ENCODE measurements at regions not wholly inside any gene's neighbourhood (a gene's known extent, or its start where the extent isn't known, plus 50 kb on each side); places are given as distances from the start of the nearest gene placed in this dataset.
A peak's percentile ranks its signal among the peaks of the same experiment; 100 is the strongest.
"Not testable (repeated sequence)": the region's sequence is repeated elsewhere in the genome, so short reads cannot be mapped to it uniquely, and the experiment has no call there.

GRCh38 chr3:110679285-110679684 lies 392.3 kb upstream of the NECTIN3 start:
- DNase-seq = no peak

DNA sequence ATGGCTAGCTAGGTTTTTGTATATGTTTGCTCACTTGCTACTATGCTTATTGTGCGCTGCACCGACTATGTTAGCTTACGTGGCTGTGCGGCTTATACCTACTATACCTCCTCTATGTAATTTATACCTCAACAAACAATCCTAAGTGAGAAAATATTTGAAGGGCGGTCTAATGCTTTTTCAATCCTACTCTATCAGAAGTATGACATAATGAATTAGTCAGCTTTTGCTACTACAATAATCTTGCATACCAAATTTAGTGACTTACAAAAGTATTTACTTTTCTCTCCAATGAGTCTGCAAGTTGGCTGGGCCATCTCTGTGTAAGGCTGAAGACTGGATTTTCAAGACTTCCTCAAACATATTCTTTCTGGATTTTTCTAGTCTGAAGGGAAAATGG lies 391.2 kb upstream of the NECTIN3 start:
- DNase-seq = no peak

GRCh38 chr3:110684466-110684865 lies 387.1 kb upstream of the NECTIN3 start:
- no peak for DNase-seq

GRCh38 chr3:110685630-110686029 lies 386.0 kb upstream of the NECTIN3 start:
- DNase-seq = no peak

GRCh38 chr3:110686701-110687100 lies 384.9 kb upstream of the NECTIN3 start:
- no peak for DNase-seq

DNA sequence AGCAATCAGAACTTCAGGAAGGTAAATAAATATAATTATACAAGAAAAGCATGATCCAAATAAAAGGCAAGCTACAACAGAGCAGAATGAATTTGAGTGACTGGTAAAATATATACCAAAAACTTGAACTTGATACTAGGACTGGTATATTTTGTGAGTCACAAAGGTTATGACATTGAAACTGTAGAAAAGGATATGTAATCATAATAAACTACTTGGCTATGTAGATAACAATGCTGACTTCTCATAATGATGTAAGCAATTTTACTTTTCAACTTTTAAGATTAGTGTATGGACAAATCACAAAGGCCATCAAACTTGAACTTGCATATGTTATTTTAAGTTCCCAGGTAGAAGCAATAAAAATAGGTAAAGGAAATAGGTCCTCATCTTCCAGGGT lies 384.5 kb upstream of the NECTIN3 start:
- no peak for DNase-seq

DNA sequence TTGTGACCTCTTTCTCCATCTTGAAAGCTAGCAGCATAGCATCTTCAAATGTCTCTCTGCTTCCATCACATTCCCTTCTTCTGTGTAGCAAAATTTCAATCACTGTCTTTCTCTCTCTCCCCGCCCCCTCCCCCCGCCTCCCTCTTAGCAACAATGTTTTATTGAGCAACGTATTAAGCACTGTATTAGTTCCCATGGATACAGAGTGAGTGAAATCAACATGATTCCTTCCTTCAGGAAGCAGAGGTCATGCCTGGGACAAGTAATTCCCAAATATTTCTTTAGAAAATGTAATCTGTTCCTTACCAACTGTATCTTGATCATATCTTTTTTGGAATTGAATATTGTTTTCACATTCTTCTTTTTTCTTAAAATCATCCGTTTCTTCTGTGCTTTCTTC lies 373.7 kb upstream of the NECTIN3 start:
- no peak for DNase-seq

GRCh38 chr3:110704332-110704731 lies 367.3 kb upstream of the NECTIN3 start:
- not testable (repeated sequence) for DNase-seq

GRCh38 chr3:110708156-110708555 lies 363.5 kb upstream of the NECTIN3 start:
- no peak for DNase-seq

- no peak for DNase-seq
Measured at GRCh38 chr3:110710156-110710555, 361.5 kb upstream of the NECTIN3 start.

- no peak for DNase-seq
Measured at GRCh38 chr3:110710603-110711002, 361.0 kb upstream of the NECTIN3 start.

DNA sequence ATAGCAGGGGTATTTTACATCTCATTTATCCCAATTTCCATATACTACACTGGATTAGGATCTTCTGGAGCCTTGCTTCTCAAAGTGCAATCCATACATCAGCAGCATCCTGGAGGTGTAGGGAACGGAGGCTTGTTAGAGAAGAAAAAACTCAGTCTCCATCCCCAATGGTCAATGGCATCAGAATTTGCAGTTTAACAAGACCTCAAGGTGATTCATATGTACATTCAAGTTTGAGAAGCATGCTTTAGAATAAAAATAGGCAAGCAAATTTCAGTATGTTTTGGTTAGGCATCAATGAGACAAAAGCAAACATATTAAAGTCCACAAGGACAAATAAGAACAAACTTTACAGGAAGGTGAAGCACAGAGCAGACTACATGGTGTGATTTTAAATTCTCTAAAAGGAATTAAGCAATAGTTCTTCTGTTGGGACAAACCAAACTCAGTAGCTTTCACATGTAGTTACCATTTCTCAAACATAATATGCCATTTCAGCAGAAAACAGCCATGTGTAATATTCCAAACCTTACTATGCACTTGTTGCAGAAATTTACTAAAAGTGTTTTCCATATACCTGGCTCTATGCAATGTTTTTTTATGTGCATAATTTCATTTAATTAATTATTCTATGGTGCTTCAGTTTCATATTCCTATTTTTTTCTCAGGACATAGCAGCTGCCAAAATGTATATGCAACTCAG lies 360.3 kb upstream of the NECTIN3 start:
- DNase-seq = no peak

- DNase-seq = no peak
Measured at GRCh38 chr3:110711851-110712516, 359.6 kb upstream of the NECTIN3 start.

DNA sequence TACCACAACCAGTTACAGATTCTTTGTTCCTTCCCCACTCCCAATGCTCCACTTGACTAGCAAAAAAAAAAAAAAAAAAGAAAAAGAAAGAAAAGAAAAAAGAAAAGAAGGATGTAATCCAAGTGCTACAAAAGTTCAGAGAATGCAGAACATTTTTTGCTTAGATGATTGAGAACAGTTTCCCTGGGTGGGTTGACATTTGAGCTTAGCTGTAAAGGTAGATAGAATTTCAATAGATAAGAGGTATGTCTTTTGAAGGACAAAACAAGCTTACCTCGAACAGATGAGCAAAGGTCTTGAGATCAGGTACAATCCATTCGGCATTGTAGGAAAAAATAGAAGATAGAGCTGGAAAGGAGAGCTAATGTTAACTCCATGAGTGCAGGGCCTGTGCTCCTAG lies 344.6 kb upstream of the NECTIN3 start:
- DNase-seq = no peak

GRCh38 chr3:110731148-110731547 lies 340.5 kb upstream of the NECTIN3 start:
- no peak for DNase-seq

GRCh38 chr3:110732420-110732819 lies 339.2 kb upstream of the NECTIN3 start:
- DNase-seq = no peak

DNA sequence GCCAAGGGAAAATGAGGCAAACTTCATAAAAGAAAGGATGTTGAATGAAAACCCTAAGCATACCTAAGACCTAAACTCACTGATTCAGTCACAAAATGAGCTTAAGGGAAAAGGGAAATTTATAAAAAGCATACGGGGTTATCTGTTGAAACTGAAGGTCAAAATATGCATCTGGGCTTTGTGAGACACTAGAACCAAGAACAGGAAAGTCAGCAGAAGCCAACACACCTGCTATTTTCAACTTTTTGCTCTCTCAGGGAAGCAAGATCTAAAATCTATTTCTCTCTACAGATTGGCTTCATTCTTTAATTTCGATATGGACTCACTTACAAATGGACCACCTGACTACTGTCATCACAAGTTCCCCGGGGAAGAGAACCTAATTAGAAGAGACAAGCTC lies 338.6 kb upstream of the NECTIN3 start:
- DNase-seq = no peak

DNA sequence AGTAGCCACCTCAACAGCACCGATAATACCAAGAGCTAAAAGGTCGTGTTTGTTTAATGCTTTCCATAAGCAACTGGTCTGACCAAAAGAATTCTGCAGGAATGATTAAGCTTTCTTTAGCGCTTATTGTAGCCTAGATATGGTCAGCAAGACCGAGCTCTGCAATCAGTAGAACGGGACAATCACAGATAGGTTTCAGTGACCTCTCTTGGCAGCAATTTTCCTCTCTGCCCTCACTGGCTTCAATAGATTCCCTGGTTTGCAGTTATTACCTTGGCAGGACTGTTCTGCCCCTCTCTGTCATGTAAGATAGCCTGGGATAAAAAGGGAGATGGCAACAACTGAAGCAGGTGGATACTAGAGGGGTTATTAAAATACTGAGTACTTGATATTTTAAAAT lies 337.1 kb upstream of the NECTIN3 start:
- no peak for DNase-seq

GRCh38 chr3:110736332-110736731 lies 335.3 kb upstream of the NECTIN3 start:
- no peak for DNase-seq

DNA sequence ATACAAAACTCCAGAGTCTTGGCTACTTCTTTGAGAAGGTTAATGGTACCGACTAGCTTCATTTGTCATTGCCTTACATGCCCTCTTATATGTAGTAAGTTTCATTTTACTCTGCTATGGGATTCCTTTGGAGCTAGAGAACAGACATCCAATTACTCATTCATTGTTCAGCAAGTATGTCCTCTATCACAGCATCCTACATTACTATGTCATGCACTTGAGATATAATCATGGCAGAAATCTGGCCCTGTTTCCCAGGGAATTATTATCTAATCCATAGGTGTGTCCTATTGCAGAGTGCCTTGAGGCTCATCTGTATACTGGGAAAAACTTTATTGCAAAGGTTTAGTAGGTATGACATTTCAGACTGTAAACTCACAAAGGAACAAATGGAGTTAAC lies 333.1 kb upstream of the NECTIN3 start:
- no peak for DNase-seq

DNA sequence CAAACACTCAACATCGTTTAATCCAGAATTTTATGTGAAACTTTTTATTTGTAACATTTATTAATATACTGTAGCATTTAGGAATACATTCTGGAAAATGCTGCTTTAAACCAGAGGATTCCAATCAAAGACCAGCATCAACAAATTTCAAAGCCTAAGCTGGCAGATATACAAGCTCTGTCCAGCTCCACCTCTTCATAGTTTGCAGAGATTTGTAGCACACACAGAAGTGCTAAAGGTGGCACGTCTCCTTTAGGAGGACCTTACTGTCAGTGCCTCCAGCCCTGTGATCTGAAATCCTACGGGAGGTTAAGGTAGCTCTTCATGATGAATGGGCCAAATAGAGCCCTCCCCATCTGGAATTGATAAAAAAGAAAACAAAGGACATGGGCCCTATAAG lies 329.7 kb upstream of the NECTIN3 start:
- no peak for DNase-seq

- peak; percentile 36 for DNase-seq
Measured at GRCh38 chr3:110743202-110743601, 328.4 kb upstream of the NECTIN3 start.

- DNase-seq = no peak
Measured at GRCh38 chr3:110743984-110744383, 327.6 kb upstream of the NECTIN3 start.

DNA sequence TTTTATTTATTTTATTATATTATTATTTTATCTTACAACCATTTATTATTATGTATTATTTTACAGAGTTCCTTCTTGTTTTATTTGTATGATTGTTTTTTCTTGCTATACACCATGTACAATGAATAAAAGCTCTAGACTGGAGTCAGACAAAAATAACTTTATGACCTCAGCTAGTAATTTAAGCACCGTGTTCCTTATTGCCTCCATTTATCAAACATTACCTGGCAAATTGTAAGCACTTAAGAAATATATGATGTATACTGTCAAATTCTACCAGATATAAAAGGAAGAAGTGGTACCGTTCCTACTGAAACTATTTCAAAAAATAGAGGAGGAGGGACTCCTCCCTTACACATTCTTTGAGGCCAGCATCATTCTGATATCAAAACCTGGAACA lies 326.9 kb upstream of the NECTIN3 start:
- no peak for DNase-seq
